GM20000 (cell line): ENCODE measurements at regions not wholly inside any gene's neighbourhood (a gene's known extent, or its start where the extent isn't known, plus 50 kb on each side); places are given as distances from the start of the nearest gene placed in this dataset.

Source experiments
- DNase-seq: peaks from one replicate; pipeline ENCODE4 v3.0.0; 2012; ENCODE audit warnings: low spot score
- TF ChIP-seq, protein P1 (sequence below): IDR thresholded peaks from 2 replicates; pipeline ENCODE4 v1.5.1; 2012; ENCODE audit warnings: mild to moderate bottlenecking, control low read depth; ENCODE audit errors: extremely low read depth, missing control alignments

DNA sequence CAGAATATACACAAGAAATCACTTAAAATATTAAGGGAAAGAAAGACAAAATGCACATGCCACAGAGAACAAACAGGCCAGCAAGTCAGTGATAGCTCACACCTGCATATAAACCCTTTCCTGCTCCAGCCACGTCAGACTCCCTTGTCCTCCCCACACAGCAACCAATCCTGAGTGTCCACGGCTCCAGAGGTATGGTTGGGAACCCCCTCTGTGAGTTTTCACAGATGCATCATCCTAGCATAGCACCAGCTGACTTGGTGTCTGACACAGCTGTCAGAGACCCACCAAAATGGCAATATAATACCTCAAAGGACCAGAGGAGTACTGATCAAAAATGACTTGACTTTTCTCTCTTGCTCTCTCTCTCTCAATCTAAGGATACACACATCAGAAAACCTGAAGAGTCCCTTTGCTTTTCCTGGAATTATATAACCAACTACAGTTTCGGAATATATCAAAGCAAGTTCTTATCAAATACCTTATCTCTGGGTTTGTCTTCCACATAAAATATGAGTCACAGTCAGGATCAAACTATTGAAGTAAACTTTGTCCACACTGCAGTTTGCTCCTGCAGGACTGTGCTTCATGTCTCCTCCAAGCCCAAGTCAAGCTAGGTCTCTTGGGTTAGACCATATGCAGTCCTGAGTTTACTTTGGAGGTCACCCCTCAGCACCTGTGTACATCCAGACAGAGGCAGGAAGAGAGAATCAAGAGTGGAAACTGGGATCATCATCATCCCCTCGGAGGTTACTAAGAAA lies 187.1 kb upstream of the THBS1 start:
- TF ChIP-seq, protein P1, sequence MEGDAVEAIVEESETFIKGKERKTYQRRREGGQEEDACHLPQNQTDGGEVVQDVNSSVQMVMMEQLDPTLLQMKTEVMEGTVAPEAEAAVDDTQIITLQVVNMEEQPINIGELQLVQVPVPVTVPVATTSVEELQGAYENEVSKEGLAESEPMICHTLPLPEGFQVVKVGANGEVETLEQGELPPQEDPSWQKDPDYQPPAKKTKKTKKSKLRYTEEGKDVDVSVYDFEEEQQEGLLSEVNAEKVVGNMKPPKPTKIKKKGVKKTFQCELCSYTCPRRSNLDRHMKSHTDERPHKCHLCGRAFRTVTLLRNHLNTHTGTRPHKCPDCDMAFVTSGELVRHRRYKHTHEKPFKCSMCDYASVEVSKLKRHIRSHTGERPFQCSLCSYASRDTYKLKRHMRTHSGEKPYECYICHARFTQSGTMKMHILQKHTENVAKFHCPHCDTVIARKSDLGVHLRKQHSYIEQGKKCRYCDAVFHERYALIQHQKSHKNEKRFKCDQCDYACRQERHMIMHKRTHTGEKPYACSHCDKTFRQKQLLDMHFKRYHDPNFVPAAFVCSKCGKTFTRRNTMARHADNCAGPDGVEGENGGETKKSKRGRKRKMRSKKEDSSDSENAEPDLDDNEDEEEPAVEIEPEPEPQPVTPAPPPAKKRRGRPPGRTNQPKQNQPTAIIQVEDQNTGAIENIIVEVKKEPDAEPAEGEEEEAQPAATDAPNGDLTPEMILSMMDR, result no peak
- no peak for DNase-seq

DNA sequence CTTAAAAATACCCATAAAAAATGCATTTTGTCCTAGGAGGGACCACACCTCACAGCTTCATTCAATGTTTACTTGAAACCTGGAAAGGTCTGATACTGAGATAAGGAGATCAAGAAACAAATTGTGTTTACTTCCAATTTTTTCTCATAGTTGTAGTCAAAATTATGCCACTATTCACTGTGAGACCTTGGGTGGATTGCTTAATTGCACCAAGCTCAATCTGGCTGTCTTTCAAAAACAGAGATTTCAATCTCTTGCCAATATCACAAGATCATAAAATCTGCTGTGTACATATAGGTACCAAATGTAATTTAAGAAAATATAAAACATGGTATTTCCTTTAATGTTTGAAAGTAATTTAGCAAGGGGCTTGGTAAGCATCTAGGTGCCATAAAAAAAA lies 186.4 kb upstream of the THBS1 start:
- TF ChIP-seq, protein P1, result no peak
- DNase-seq, result no peak

DNA sequence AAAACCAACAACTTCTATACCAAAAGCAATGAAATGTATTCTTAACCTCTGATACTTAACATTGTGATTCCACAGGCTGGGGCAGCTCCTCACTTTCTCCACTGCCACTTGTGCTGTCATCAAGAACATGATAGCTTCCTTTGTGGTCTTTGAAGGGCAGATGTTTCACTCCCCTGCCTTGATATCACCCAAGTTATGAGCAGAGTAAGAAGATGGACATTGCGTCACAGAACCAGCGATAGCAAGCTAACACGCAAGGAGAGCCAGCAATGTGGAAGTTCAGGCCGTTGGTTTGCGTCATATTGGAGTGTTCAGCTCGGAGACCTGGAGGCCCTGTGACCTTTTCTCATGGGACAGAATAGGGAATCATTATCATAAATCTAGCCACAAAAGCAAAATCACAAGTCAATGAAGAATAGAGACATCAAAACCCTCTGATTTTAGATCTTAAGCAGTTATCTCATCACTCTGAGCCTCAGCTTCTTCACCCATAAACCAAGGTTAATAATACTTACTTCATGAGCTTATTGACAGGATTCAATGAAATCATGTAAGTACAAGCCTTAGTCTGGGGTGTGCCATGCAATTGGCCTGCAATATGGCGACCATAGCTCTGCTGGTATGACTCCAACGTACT lies 183.8 kb upstream of the THBS1 start:
- TF ChIP-seq, protein P1, result no peak
- DNase-seq, result no peak

DNA sequence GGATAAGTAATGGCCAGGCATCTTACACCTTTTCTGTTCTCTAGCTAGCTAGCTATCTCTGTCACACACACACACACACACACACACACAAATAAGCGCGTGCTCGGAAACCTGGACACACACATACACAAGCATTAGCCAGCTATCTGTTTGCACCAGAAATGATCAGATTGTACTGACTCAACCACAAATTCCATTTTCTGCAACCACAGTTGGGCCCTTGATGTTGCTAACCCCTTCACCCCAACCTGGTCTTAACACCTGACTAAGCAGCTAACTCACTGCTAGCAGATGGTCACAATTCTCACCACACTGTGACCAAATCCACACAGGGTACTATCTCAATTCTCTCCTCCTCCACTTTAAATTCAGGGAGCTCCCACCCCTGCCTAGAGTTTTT lies 183.0 kb upstream of the THBS1 start:
- TF ChIP-seq, protein P1, result no peak
- DNase-seq, result no peak

DNA sequence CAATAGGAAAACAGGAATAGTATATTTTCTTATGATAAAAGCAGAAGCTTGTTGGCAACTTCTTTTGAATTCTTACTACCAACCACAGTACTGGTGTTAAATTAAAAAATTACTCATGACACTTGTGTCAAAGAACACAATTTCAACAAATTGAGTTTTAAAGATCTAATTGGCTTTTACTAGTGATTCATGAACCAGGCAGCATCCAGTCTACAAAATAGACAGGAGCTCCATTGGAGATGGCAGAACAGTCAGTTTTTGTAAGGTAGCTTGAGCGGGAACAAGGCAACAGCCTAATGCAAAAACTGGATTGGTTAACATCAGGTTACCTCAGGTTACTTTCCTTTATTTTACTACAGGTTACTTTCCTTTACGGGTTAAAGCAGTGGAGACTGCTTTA lies 181.3 kb upstream of the THBS1 start:
- no peak for DNase-seq
- TF ChIP-seq, protein P1, result no peak

DNA sequence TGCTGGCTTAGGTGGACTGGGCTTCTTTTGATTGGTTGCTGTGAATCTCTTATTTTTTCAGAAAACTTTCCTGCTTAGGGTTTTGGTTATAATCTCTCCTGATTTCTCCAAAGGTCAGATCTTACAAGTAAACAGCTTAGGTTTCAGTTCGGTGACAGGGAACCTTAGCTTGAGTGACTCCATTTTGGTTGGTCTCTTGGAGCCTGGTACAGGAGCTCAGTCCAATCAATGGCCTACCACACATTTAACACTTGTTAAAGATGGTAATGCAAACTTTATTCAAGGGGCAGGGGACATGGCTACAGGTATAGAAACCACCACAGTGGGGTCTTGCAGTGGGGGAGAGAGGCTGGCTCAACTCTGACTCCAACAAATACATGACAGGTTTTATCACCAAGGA lies 180.9 kb upstream of the THBS1 start:
- TF ChIP-seq, protein P1, result no peak
- DNase-seq, result no peak

DNA sequence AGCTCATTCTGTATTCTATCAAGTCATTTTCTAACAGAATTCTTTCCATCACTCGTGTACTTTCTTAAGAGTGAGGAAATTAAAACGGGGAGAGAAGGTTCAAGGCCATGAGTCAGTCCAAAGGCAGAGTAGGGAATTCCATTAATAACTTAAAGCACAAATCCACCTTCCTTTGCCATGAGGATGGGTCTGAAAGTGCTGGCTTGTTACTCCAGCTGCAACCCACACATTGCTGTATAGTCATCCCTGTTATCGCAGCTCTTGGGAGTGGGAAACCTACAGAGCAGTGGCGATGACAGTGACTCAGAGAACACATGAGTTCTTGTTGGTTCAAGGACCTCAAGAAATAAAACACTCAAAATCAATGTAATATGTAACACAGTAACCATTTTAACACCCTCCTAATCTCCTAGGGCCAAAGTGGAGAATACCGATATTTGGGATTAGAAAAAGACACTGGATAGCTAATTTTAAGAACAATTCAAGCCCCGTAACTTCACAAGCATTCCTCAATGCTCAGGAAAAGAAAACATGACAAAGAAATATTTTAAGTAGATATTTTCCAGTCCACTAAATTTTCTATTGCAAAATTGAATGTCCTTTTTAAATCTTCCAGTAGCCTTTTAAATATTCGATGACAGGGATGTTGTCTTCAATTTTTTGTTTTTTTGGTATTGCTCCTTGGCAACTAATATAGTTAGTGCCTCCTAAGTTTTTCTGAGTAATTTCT lies 179.9 kb upstream of the THBS1 start:
- TF ChIP-seq, protein P1, result no peak
- no peak for DNase-seq
